SHP77 treated with DMSO at 0.1 percent for 48 hours (cell line): ENCODE measurements at regions not wholly inside any gene's neighbourhood (a gene's known extent, or its start where the extent isn't known, plus 50 kb on each side); places are given as distances from the start of the nearest gene placed in this dataset.
"Not testable (repeated sequence)": the region's sequence is repeated elsewhere in the genome, so short reads cannot be mapped to it uniquely, and the experiment has no call there.

Experiments used
- DNase-seq: peaks from one replicate; lab custom pipeline; 2025; lab: John Stamatoyannopoulos, UW

DNA sequence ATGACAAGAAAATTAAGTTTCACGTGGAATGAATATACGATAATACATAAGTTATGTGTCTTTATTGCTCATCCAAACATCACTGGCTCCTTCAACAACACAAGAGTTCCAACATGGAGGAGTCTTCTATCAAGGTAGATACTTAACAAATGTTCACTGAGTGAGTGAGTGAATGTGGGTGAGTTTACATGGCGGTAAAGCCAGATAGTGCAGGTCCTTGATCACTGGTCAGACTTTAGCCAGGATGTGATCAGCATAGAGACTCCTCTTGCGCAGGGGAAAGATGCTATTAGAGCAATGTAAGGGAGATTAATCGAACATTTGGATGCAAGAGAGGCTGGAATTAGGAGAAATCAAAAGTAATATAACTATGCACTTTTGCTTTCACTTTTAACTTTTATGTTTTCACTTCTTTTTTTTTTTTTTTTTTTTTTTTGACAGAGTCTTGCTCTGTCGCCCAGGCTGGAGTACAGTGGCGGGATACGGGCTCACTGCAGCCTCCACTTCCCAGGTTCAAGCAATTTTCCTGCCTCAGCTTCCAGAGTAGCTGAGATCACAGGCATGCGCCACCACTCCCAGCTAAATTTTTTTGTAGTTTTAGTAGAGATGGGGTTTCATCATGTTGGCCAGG, 249.0 kb upstream of the ID2 start:
- DNase-seq: no peak

DNA sequence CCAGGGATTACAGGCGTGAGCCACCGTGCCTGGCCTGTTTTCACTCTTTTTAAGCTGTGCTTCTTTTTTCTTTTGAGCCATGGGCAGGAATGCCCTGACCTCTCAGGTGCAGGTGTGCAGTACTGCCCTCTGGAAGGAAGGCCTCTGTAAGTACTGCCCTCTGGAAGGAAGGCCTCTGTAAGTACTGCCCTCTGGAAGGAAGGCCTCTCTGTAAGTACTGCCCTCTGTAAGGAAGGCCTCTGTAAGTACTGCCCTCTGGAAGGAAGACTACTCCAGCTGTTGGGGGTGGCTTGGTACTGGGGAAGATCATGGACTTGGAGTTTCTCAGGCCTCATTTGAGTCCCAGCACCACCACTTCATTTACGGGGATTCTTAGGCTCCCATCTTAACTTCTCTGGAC, 248.5 kb upstream of the ID2 start:
- no peak for DNase-seq

DNA sequence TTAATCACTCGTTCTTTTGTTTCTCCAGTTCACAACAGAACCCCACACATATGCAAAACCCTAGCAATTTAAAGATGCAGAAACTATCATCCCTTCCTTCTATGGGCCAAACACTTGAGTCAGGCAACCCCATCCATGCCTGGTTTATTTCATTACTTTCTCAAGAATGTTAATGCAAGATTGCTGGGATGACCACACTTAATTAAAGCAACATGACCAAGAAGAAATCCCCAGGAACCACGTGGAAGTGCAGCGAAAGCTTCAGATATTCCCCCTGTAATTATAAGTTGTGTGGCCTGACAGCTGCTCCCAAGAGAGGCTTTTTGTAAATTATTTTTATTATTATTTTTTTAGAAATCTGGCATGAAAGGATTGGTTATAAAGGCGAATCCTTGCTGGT, 246.2 kb upstream of the ID2 start:
- no peak for DNase-seq

DNA sequence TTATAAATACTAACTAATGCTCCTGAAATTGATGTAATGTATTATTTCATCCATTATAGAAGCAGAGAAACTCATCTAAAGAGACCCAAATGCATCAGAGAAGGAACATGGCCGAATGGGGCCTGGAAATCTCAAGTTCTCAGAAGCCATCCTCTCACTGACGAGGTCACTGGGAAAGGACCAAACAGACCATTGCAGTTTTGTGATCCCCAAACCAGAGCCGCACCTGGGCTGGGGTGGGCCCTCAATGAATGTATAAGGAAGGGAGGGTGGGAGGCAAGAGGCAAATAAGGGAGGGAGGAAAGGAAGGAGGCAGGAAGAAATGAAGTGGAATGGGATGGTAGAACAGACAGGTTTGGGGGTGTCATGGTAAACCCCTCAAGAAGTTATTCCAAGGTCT, 245.3 kb upstream of the ID2 start:
- no peak for DNase-seq

DNA sequence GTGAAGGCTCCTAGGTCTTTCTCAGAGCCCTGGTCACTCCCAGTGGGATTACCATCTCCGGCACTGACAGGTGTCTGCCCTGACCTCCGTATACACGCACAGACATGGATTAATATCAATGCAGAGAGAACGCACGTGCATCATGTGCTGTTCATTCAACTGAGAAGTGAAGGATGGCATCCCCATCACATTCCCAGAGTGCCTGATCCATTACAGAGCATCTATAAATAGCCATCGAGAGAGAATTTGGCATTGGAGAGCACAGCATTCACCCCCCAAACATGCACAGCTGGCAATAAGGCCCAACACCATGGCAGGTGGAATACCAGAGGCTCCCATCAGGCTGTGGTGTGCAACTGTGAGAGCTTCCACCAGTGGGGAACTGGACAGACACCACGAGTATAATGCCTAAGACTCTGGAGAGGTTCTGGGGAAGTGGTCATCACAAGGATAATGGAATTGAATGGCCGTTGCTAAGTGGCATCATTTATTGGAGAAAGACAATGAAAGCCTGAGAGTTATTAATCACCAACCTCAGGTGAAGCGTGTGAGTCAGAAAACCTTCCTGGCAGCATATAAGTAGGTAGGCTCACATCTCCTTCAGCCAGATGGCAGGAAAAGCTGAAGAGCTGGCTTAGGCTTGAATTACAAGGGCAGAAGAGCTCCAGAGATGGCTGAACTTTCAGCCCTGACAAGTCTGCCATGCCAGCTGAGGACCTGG, 244.5 kb upstream of the ID2 start:
- DNase-seq: no peak

DNA sequence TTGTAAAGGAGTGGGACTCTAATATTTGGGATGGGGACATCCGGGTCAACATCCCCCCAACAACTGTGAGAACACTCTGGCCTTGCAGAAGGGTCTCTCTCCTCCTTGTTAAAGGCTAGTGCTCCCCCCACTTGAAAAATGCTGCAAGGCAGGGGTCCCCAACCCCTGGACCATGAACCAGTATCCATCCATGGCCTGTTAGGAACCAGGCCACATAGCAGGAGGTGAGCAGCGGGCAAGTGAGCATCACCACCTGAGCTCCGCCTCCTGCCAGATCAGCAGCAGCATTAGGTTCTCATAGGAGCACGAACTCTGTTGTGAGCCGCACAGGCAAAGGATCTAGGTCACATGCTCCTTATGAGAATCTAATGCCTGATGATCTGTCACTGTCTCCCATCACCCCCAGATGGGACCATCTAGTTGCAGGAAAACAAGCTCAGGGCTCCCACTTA, 243.9 kb upstream of the ID2 start:
- no peak for DNase-seq

DNA sequence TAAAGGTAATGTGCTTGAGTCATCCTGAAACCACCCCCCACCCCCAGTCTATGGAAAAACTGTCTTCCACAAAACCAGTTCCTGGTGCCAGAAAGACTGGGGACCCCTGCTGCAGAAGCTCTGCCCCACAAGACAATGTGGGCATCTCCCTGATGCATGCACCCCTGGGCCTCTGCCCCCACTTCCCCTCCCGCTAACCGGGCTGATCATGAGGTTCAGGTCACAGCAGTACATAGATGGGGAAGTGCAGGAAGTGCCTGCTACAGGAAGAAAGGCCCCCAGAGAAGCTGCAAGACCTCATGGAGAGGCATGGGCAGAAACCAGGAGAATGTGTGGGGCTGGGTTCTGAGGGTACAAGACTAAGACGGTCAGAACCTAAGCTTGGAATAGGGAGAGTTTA, 243.4 kb upstream of the ID2 start:
- no peak for DNase-seq

DNA sequence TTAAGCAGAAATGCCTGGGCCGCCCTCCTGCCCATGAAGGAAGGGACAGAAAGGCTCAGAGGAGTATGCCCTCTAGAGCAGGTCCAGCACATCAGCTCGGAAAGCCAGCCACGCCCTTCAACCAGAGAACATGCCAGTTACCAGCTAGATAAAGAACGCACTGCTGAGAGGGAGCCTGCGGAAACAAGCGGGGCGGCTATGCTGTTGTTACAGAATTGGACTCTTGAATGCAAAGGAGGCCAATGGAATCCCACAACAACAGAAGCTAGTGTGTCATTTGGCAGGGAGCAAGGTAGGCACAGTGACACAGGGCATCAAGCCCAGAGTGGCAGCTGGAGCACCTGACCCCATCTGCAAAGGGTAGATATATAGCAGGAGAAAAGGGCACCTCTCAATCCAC, 242.9 kb upstream of the ID2 start:
- no peak for DNase-seq

DNA sequence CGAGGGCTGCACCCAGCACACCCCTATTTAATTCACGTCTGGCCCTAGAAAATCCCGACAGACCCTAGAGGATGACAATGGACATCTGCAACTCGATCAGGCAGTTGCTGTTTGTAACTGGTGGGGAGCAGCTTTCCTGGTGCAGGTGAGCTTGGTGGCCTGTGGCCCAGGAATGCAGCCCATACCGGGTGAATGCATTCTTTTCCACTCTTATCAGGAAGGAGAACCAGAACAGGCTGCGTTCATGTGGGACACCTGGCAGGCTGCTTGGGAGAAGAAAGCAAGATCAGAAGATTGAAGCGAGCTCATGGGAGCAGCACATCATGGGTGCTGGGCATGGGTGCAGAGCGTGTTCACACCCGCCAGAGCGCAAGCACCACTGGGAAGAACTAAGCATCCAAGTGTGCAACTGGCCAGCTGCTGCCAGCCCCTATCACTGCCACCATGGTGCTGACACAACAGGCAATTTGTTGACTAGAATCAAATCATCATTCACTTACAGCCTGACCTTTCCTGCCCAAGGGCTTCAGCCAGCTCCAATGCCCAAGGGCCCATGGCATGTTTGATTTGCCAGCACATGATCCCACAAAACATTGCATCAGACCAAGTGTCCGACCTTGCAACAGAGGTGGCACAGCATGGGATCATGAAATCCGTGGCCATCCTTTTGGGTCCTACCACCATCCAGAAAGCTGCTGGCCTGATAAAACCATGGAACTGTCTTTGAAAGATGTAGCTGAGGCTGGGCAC, 241.7 kb upstream of the ID2 start:
- DNase-seq: no peak

DNA sequence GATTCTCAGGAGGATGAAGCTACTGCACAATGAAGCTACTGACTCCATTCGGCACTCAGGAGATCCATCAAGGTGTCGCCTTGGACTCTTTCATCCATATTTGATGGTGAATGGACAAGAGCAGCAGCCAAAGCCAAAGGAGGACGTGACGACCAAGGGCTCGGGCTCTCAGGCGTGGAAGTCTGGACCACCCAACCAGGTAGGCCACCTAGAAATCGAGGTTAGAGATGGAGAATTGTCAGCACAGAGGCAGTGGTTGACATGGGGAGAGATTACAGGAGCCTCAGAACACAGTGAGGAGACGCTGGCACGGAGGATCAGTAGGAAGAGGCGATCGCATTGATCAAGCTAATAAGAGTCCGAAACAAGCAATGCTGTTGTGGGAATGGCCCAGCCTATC, 240.5 kb upstream of the ID2 start:
- no peak for DNase-seq

DNA sequence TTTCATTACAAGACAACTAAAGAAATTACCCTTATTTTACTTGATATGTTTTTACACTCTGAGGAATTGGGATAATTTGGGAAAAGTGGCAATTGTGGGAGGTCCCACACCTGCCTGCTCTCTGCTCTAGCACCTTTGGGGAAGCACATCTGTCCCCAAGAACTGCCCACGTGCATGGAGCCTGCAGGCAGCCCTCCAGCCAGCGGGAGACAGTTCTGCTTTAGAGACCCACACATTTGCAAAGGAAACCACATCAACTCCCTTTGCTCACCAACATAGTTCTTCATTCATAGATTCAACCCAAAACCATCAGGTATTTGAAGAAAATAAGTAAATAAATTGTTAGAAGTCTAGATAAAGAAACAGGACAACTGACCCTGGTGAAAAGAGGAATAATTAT, 239.9 kb upstream of the ID2 start:
- no peak for DNase-seq

DNA sequence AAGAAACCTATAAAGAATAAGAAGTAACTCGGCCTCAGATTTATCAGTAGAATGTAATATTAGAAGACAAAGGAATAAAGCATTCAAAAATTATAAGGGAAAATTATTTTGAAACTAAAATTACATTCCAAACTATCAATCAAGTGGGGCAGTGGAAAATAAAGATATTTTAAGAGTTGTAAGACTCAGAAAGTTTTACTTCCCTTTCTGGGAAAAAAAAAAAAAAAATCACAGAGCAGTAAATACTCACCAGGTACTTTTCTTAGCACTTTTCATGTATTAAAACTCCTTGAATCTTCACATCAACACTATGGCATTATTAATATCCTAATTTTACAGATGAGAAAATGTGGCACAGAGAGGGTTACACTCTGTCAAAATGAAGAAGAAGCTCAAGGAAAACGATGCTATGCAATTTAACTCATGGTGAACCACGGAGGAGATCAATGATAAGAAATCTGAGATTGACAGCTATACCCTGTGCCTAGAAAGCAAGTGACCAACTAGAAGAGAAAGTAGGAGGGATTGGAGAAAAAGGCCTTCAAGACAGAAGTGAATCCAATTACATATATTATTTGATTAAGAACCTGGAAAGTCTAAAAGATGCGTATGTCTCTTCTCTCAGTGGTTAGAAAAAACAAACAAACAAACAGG, 238.9 kb upstream of the ID2 start:
- no peak for DNase-seq

DNA sequence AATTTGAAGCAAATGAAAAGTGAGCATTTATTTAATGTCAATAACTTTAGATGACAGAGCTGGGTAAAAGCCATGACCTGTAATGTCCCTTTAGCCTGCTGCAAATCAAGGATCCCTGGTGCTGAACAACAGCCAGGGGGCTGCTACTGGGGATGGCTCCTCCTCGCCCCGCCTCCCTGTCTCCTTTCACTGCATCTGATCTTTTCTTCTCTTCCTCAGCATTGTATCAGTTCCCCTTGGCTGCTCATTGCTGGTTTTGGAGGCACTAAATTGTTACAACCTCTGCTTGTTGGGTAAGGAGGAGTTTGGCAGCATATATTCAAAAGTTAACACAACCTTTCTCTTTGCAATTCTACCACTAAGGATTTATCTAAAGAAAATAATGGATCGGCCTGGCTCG, 236.3 kb upstream of the ID2 start:
- no peak for DNase-seq

DNA sequence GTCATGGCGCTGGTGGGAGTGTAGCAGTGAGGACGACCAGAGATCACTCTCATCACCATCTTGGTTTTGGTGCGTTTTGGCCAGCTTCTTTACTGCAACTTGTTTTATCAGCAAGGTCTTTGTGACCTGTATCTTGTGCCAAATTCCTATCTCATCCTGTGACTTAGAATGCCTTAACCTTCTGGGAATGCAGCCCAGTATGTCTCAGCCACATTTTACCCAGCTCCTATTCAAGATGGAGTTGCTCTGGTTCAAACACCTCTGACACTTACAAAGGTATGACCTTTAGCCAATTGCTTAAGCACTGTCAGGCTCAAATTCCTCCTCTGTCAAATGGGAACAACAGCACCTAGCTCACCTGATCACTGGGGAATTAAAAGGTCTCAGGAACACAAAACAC, 235.1 kb upstream of the ID2 start:
- not testable (repeated sequence) for DNase-seq

DNA sequence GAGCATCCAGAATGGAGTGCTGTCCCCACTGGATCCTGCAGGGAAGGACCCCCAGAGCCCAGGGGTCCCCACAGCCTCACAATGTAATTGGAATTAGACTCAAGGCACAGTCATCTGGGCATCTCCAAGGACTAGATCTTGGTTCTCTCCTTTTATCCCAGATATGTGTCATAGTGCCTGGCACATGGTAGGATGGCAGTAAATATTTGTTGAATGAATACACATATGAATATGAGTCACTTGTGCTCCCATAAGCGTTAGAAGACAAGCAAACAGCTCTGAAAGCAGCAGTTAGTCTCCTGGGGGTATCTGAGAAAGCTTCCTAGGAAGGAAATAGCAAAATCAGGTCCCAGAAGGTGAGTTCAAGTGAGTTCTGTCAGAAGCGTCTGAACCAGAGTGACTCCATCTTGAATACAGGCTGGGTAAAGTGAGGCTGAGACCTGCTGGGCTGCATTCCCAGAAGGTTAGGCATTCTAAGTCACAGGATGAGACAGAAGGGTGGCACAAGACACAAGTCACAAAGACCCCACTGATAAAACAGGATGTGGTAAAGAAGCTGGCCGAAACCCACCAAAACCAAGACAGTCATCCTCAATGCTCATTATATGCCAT, 234.1 kb upstream of the ID2 start:
- DNase-seq: no peak

DNA sequence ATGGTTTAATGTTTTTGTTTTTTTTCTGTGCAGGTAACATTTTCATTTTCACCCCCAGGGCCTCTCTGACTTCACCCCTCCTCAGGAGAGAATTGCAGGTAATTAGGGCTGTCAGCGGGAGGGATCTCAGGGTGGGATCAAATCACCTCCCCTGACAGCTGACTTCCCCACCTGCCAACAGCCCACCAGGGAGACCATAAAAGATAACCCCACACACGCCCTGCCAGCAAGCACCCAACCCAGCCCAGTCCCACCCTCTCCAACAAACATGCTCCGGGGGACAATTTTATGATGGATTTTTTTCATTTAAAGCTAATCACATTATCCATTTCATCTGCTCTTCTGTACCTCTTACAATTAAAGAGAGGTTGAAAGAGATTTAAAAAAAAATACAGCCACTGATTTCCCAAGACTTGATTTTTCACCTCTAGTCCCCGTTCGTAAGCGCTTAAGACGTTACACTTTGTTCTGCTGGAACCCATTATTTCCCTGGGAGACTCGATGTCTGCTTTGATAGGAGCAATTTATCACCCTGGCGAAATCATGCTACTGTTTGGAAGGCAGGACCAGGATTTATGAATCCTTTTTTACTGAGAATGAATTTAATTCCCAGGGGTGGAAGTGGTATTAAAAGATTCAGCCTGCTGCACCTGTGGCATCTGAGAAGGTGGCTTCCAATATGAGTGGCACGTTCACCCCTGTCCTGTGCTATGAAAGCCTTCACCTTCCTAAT, 232.9 kb upstream of the ID2 start:
- no peak for DNase-seq

DNA sequence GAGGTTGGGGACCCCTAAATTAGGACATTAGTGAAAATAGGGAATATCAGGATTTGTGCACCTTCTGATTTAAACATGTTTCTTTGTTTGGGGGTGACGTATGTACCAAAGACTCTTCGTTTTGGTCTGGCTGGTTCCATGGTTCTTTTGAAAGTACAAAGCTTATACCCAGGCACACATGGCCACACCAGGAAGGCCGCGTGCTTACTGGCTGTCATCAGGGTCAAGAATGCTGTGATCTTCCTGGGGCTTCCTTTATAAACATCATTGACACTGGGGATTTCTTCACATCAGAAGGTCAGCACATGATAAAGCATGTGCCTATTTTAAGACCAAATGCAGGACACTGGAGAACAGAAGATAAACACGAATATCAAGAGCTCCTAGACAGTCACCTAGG, 230.6 kb upstream of the ID2 start:
- DNase-seq: no peak

DNA sequence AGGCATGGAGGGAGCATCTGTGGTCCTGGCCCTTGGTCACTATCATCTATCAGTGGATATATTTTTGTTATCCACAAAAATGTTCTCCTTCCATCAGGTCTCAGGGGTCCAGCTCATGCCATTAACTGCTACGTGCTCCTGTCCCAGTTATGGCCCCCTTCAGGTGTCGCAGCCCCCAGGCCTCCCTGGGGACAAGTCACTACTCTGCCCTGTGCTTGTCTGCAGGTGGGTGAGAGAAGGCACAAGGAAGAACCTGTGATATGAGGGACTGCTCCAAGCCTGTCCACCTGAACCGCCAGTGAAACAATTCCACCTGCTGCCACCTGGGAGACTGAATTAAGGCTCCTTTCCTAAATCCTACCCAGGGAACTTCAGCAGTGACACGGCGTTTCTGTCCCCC, 229.6 kb upstream of the ID2 start:
- DNase-seq: no peak

DNA sequence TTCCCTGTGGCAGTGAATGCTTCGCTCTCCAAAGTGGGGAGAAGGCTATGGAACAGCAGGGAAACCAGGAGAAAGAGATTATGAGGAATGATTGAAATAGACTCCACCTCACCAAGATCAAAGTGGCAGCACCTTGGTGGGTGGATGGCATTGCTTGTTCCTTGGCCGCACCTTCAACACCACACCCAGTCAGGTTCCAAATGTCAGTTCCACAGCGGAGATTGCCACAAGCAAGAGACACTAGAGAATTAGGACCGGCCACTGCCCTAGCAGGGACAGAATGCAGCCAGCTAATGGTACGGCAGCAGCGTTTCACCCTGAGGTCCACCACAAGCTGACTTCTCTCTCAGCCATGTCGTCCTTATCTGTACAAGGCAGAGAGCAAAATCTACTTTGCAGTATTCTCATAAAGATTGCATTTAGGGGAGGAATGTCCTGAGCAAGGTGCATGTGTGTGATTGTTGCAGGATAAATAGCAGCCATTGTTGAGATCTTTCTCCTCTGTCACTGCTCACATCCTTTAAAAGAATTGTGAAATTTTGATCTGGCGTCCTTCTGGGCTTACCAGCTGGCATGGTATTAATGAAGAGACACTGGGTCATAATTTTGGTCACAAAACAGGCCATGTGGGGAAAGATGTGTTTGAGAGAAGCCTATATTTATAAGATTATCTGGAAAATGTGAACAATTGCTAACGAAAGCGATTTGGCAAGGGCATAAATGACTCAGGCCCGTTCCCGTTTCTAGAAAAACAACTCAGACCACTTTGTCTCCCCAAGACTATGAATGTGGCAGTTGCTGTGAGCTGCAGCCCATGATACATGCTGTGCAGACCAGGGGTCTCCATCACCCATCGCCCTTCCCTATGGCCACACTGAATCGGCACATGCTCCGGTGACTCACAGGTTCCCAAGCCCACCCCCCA, 228.6 kb upstream of the ID2 start:
- no peak for DNase-seq

DNA sequence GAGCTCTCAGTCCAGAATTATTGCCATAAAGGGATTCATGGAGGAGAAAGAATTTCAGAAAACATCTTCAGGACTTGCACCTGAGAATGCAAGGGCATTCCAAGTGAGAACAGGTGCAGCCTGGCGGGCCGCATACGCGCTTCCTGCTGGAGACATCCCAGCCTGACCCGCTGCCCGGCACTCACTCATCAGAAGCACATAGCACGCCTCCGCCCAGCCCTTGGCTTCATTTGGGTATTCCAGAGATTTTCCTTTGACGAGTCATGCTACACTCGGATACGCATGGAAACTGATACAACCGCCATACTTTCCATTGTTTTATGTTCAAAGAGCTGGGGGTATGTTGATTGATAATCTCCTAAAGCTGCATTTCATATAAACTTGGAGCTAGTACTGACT, 228.0 kb upstream of the ID2 start:
- no peak for DNase-seq

DNA sequence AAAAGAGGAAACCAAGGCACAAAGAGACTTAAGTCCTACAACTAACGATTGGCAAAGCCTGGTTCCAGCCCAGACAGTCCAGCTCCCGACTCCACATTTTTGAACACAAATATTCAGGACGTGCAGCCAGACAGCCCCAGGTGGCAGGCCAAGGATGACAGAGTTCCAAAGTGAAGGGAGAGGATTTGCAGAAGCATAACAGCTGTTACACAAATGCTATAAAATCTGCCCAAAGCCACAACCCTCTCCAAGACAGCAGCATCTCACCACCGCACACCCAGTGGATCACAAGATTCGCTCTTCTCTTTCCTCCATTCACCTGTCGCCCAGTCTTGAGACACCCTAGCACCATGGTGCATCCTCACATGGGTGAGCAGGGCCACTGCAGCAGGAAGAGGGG, 227.1 kb upstream of the ID2 start:
- DNase-seq: no peak
